Subcutaneous abdominal adipose tissue (tissue), 5 donors: ENCODE measurements at regions not wholly inside any gene's neighbourhood (a gene's known extent, or its start where the extent isn't known, plus 50 kb on each side); places are given as distances from the start of the nearest gene placed in this dataset.

Experiments used
- H3K27ac ChIP-seq: one replicate; pipeline ENCODE4 v1.7.0; 2013; ENCODE audit warnings: low read depth, mild to moderate bottlenecking, inconsistent platforms, low read length, moderate library complexity
- H3K27me3 ChIP-seq, 5 donors: one replicate each; pipeline ENCODE4 v1.7.0; 2013; ENCODE audit warnings: low read length in 5 of 5, inconsistent platforms in 1 of 5; ENCODE audit not compliant: control insufficient read depth in 5 of 5, insufficient read depth in 4 of 5
- H3K36me3 ChIP-seq, 5 donors: one replicate each; pipeline ENCODE4 v1.7.0; 2013; ENCODE audit warnings: low read length in 5 of 5; ENCODE audit not compliant: control insufficient read depth in 5 of 5, insufficient read depth in 5 of 5
- H3K4me1 ChIP-seq, 5 donors: one replicate each; pipeline ENCODE4 v1.7.0; 2013; ENCODE audit warnings: low read length in 5 of 5, mild to moderate bottlenecking in 3 of 5, moderate library complexity in 1 of 5; ENCODE audit not compliant: control insufficient read depth in 5 of 5, insufficient read depth in 5 of 5
- H3K4me3 ChIP-seq, 5 donors: one replicate each; pipeline ENCODE4 v1.7.0; 2013; ENCODE audit warnings: low read length in 5 of 5, low read depth in 1 of 5
- H3K9ac ChIP-seq, 5 donors: one replicate each; pipeline ENCODE4 v1.7.0; 2013; ENCODE audit warnings: low read length in 5 of 5, mild to moderate bottlenecking in 4 of 5, moderate library complexity in 3 of 5
- H3K9me3 ChIP-seq, 5 donors: one replicate each; pipeline ENCODE4 v1.7.0; 2013; ENCODE audit warnings: low read length in 5 of 5; ENCODE audit not compliant: control insufficient read depth in 5 of 5
- donor health status: healthy.
- donor health status: healthy.
- donor health status: healthy.
- donor health status: healthy.
- donor health status: healthy.

GRCh38 chr16:73530529-73530928 is 482.6 kb upstream of the ZFHX3 start:
- no peaks in the 10 kb centered on the region for H3K4me1 ChIP-seq
- no peak overlapping the region for H3K4me3 ChIP-seq
- peaks cover 0 to 4% (median 0%) of the 10 kb centered on the region in 5 donors for H3K27me3 ChIP-seq
- H3K36me3 ChIP-seq, result no peaks in the 10 kb centered on the region
- no peak overlapping the region for H3K9ac ChIP-seq
- no peak overlapping the region for H3K27ac ChIP-seq
- H3K9me3 ChIP-seq, result no peaks in the 10 kb centered on the region

DNA sequence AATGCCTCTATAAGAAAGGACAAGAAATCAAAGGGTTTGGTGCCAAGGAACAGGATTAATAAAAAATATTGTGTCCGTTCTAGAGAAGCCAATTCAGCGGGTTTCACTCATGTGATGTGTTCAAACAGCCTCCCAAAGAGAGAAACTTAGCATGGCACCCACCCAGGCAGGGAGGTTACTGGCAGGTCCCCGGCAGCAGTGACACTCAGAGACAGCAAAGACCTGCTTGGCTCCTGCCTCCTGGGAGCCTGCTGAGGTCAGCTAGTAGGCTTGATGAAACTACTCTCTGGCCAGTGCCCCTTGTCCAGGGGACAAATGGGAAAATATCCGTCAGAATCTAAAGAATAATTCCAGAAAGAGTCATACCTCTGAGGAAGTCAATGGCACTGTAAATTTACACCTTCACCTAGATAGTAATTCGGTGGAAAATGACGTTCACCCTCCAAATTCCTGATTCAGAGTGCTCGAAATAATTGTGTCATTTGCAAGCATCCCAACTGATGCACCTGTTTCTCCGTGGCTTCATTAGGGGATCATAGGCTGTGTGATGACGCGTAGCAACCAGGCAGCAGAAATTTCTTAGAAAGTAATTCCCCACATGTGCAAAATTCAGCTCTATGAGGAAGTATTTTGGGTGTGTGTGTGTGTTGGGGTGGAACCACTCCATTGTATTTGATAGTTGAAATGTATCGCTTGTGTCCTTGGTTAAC is 481.5 kb upstream of the ZFHX3 start:
- peaks cover 0 to 4% (median 0%) of the 10 kb centered on the region in 5 donors for H3K27me3 ChIP-seq

DNA sequence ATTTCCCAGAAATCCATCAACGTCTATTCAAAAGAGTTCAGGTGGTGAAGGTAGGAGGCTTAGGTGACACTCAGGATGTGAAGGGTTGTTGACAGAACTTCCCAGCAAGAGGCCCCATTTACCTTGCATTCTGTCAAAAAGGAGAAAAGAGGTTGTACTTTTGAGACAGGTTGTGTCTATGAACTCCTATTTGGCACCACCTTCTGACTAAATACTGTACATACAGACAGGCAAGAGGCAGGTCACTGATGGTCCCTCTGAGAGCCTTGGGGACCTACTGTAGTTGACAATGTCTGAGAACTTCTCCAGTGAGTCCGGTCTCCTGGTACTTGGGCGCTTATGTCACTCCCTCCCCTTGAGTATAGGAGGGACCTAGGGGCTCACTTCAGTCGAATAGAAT is 479.3 kb upstream of the ZFHX3 start:
- no peaks in the 10 kb centered on the region for H3K9me3 ChIP-seq
- H3K4me1 ChIP-seq, result no peaks in the 10 kb centered on the region
- no peaks in the 10 kb centered on the region for H3K36me3 ChIP-seq
- no peak overlapping the region for H3K27ac ChIP-seq
- no peak overlapping the region for H3K4me3 ChIP-seq
- H3K27me3 ChIP-seq, result peaks cover 0 to 3% (median 0%) of the 10 kb centered on the region in 5 donors
- H3K9ac ChIP-seq, result no peak overlapping the region

More for the DNA sequence above, 481.5 kb upstream of the ZFHX3 start:
- H3K27ac ChIP-seq, result no peak overlapping the region
- no peak overlapping the region for H3K9ac ChIP-seq
- no peak overlapping the region for H3K4me3 ChIP-seq
- H3K4me1 ChIP-seq, result no peaks in the 10 kb centered on the region
- no peaks in the 10 kb centered on the region for H3K36me3 ChIP-seq
- no peaks in the 10 kb centered on the region for H3K9me3 ChIP-seq

GRCh38 chr16:73526011-73526804 is 478.3 kb upstream of the ZFHX3 start:
- Histone ChIP-seq H3K4me1 (no peaks in the 10 kb centered on the region), H3K27ac (no peak overlapping the region), H3K36me3 (no peaks in the 10 kb centered on the region), H3K9me3 (no peaks in the 10 kb centered on the region), H3K27me3 (peaks cover 0 to 3% (median 0%) of the 10 kb centered on the region in 5 donors), H3K4me3 (no peak overlapping the region), H3K9ac (no peak overlapping the region)

- Histone ChIP-seq H3K9ac (no peak overlapping the region), H3K27me3 (peaks cover 0 to 3% (median 0%) of the 10 kb centered on the region in 5 donors), H3K4me3 (no peak overlapping the region), H3K27ac (no peak overlapping the region), H3K4me1 (no peaks in the 10 kb centered on the region), H3K9me3 (no peaks in the 10 kb centered on the region), H3K36me3 (no peaks in the 10 kb centered on the region)
Observed at GRCh38 chr16:73523209-73523608, 475.3 kb upstream of the ZFHX3 start.

- H3K9ac ChIP-seq, result no peak overlapping the region
- no peaks in the 10 kb centered on the region for H3K4me1 ChIP-seq
- H3K4me3 ChIP-seq, result no peak overlapping the region
Observed at GRCh38 chr16:73521499-73521898, 473.6 kb upstream of the ZFHX3 start.

DNA sequence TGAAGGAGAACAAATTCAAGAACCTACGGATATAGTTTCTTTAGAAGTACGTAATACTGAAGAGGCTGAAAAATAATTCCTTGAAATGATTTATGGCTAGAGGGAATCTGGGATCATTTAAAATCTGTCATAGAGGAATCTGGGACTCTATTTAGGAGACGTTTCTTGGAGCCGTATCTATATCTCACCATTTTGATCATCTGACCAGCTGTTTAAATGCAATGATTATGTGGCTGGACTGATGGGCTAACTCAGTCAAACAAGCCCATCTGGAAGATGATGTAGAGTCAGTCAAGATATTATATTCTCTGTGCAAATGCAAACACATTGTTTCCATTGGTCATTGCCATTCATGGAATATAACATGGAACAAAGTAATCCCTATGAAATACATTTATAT is 467.7 kb upstream of the ZFHX3 start:
- no peaks in the 10 kb centered on the region for H3K4me1 ChIP-seq
- H3K27me3 ChIP-seq, result peaks cover 0 to 4% (median 0%) of the 10 kb centered on the region in 5 donors
- no peaks in the 10 kb centered on the region for H3K36me3 ChIP-seq
- H3K4me3 ChIP-seq, result no peak overlapping the region
- H3K9ac ChIP-seq, result no peak overlapping the region
- H3K9me3 ChIP-seq, result no peaks in the 10 kb centered on the region
- H3K27ac ChIP-seq, result no peak overlapping the region

More at GRCh38 chr16:73521499-73521898, 473.6 kb upstream of the ZFHX3 start:
- H3K27me3 ChIP-seq, result peaks cover 0 to 3% (median 0%) of the 10 kb centered on the region in 5 donors
- no peaks in the 10 kb centered on the region for H3K36me3 ChIP-seq
- no peak overlapping the region for H3K27ac ChIP-seq
- no peaks in the 10 kb centered on the region for H3K9me3 ChIP-seq

DNA sequence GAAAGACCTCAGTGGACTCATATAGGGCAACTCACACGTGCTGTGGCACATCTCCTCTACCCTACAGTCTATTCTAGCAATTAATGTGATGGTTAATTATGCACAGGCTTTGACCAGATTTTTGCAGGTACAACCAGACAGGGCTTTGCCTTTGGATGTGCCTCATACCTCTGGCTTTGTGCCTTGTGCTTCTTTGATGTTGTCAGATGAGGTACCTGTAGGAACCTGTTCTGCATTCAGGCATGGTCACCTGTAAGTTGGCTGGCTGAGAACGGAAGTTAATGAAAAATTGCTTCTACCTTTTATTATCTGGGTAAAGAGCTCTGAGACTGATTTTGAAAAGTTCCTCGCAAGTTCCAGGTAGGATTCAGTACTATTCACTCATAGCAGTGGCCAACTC is 462.9 kb upstream of the ZFHX3 start:
- H3K27me3 ChIP-seq, result peaks cover 0 to 6% (median 0%) of the 10 kb centered on the region in 5 donors
- H3K27ac ChIP-seq, result no peak overlapping the region
- no peaks in the 10 kb centered on the region for H3K9me3 ChIP-seq
- no peak overlapping the region for H3K9ac ChIP-seq
- H3K4me1 ChIP-seq, result no peaks in the 10 kb centered on the region
- no peaks in the 10 kb centered on the region for H3K36me3 ChIP-seq
- H3K4me3 ChIP-seq, result no peak overlapping the region

DNA sequence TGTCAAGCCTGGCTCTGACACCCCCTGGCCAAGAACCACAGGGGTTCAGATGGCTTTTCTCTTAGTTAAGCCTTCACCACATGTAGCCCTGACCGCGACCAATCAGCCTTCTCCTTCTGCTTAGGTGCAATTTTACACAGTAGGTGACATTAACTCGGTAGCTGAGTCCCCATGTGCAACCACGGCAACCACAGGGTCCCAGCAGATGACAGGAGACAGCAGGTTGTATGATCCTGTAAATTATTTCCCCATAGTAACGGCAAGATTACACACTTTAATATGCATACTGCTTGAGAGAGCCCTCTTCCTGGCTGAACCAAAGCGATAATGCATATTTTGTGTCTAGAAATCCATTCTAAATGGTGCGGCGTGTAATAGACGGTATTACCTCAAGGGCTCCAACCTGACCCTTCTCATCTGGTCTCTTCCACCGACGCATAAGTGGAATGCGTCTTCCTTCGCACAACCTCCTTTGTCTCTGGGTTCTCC is 458.7 kb upstream of the ZFHX3 start:
- Histone ChIP-seq H3K4me3 (no peak overlapping the region), H3K4me1 (no peaks in the 10 kb centered on the region)

DNA sequence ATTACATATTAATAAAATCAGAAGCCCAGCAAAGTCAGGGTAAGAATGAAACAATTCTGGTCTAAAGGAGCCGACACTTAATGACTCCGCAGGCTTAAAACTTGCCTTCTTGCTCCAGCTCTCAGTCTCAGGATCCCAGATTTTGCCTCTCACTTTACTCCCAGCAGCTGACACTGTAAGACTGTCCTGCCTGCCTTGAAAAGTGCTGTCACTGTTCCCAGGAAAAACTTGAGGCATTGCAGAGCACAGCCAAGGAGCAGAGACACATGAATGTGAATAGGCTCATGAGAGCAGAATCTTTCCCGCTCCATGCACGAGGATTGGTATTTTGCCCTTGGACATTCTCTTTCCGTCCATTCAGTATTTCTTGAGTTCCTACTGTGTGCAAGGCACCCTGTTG is 457.6 kb upstream of the ZFHX3 start:
- Histone ChIP-seq H3K27ac (no peak overlapping the region), H3K4me3 (no peak overlapping the region), H3K9me3 (no peaks in the 10 kb centered on the region), H3K27me3 (peaks cover 0 to 6% (median 0%) of the 10 kb centered on the region in 5 donors), H3K9ac (no peak overlapping the region), H3K4me1 (no peaks in the 10 kb centered on the region), H3K36me3 (no peaks in the 10 kb centered on the region)

More for the DNA sequence above, 458.7 kb upstream of the ZFHX3 start:
- Histone ChIP-seq H3K27me3 (peaks cover 0 to 6% (median 0%) of the 10 kb centered on the region in 5 donors), H3K9ac (no peak overlapping the region), H3K9me3 (no peaks in the 10 kb centered on the region), H3K27ac (no peak overlapping the region), H3K36me3 (no peaks in the 10 kb centered on the region)
